ENCODE measurements at regions not wholly inside any gene's neighbourhood (a gene's known extent, or its start where the extent isn't known, plus 50 kb on each side); places are given as distances from the start of the nearest gene placed in this dataset.
A peak's percentile ranks its signal among the peaks of the same experiment; 100 is the strongest.

DNA sequence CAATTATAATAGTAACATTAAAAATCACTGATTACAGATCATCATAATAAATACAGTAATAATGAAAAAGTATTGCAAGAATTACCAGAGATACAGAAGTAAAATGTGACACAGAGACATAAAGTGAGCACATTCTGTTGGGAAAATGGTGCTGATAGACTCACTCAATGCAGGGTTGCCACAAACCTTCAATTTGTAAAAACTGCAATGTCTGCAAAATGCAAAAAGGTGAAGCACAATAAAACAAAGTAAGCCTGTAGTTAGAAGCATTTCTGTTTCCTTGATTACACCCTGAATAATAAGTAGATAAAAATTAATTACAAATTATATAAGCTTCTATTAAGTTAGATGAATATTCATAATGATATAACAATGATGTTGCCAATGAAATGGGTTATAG is 736.2 kb upstream of the CHD1 start:
- H3K9me3 ChIP-seq (ENCODE audit: control insufficient read depth, low read length), result no peaks in the 10 kb centered on the region
- H3K4me3 ChIP-seq (ENCODE audit: low read length), result no peak overlapping the region
- no peaks in the 10 kb centered on the region for H3K36me3 ChIP-seq (ENCODE audit: control insufficient read depth, insufficient read depth, low read length)
- H3K27me3 ChIP-seq (ENCODE audit: control insufficient read depth, insufficient read depth, low read length, poor library complexity, severe bottlenecking), result no peaks in the 10 kb centered on the region
- TF ChIP-seq, protein P1, sequence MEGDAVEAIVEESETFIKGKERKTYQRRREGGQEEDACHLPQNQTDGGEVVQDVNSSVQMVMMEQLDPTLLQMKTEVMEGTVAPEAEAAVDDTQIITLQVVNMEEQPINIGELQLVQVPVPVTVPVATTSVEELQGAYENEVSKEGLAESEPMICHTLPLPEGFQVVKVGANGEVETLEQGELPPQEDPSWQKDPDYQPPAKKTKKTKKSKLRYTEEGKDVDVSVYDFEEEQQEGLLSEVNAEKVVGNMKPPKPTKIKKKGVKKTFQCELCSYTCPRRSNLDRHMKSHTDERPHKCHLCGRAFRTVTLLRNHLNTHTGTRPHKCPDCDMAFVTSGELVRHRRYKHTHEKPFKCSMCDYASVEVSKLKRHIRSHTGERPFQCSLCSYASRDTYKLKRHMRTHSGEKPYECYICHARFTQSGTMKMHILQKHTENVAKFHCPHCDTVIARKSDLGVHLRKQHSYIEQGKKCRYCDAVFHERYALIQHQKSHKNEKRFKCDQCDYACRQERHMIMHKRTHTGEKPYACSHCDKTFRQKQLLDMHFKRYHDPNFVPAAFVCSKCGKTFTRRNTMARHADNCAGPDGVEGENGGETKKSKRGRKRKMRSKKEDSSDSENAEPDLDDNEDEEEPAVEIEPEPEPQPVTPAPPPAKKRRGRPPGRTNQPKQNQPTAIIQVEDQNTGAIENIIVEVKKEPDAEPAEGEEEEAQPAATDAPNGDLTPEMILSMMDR (conservative IDR thresholded peaks at IDR 0.05), result no peak
- H3K4me1 Mint-ChIP-seq, result no peaks in the 10 kb centered on the region
- H3K4me1 ChIP-seq (ENCODE audit: control insufficient read depth, insufficient read depth, low read length), result no peaks in the 10 kb centered on the region
- no peak overlapping the region for H3K9ac ChIP-seq (ENCODE audit: extremely low read depth, low read length, poor library complexity, severe bottlenecking)
- H3K27ac ChIP-seq (ENCODE audit: low read depth, low read length), result no peak overlapping the region
- no peaks in the 10 kb centered on the region for H3K36me3 Mint-ChIP-seq (ENCODE audit: low read depth)
- DNase-seq, result no peak
- no peak overlapping the region for H3K4me3 Mint-ChIP-seq
- H3K27me3 Mint-ChIP-seq (ENCODE audit: insufficient read depth), result peaks cover 6% of the 10 kb centered on the region
- H3K27ac Mint-ChIP-seq, result no peak overlapping the region
- no peaks in the 10 kb centered on the region for H3K9me3 Mint-ChIP-seq

DNA sequence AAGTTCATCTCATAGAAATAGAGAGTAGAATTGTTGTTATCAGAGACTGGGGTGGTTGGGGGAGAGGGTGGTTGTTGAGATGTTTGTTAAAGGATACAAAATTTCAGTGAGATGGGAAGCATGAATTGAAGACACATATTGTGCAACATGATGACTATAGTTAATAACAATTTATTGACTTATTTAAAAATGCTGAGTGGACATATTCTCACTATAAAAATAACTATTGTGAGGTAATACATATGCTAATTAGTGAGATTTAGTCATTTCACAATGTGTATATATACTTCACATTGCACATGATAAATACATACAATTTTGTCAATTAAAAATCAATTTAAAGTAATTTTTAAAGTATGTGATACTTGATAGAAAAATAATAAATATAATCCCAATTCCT is 722.5 kb upstream of the CHD1 start:
- no peak overlapping the region for H3K4me3 ChIP-seq (ENCODE audit: low read length)
- TF ChIP-seq, protein P1 (conservative IDR thresholded peaks at IDR 0.05), result no peak

DNA sequence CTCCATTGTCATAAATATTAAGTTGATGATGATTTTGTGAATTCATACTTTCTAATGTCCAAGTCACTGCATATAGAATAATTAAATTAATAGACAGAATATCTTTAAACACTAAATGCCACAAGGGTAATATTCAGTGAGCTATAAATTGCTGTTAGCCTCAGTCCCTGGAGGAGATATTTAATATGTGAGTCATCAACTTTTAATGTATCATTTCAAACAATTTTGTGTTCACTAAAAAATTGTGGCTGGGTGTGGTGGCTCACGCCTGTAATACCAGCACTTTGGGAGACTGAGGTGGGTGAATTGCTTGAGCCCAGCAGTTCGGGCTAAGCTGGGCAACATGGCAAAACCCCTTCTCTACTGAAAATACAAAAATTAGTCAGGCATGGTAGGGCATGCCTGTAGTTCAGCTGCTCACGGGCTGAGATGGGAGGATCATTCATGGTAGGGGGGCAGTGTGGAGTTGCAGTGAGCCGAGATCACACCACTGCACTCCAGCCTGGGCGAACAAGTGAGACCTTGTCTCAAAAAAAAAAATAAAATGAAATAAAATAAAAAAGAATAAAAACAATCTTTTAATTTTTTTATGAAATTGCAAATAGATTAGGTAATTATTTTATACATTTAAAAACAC is 717.3 kb upstream of the CHD1 start:
- no peaks in the 10 kb centered on the region for H3K4me1 Mint-ChIP-seq
- no peak overlapping the region for H3K4me3 ChIP-seq (ENCODE audit: low read length)
- no peaks in the 10 kb centered on the region for H3K36me3 ChIP-seq (ENCODE audit: control insufficient read depth, insufficient read depth, low read length)
- no peak overlapping the region for H3K27ac Mint-ChIP-seq
- no peak overlapping the region for H3K4me3 Mint-ChIP-seq
- no peaks in the 10 kb centered on the region for H3K9me3 ChIP-seq (ENCODE audit: control insufficient read depth, low read length)
- peak; percentile 46 for DNase-seq
- 67 to 82% methylated on average over 2 to 4 of the region's 5 CpGs for WGBS, 2 experiments (ENCODE audit: insufficient coverage in 1 of 2, insufficient read length in 1 of 2)
- peaks cover 2% of the 10 kb centered on the region for H3K9me3 Mint-ChIP-seq
- TF ChIP-seq, protein P1 (conservative IDR thresholded peaks at IDR 0.05), result no peak
- H3K36me3 Mint-ChIP-seq (ENCODE audit: low read depth), result no peaks in the 10 kb centered on the region
- no peaks in the 10 kb centered on the region for H3K4me1 ChIP-seq (ENCODE audit: control insufficient read depth, insufficient read depth, low read length)
- H3K27ac ChIP-seq (ENCODE audit: low read depth, low read length), result no peak overlapping the region
- no peak overlapping the region for H3K9ac ChIP-seq (ENCODE audit: extremely low read depth, low read length, poor library complexity, severe bottlenecking)
- H3K27me3 Mint-ChIP-seq (ENCODE audit: insufficient read depth), result no peaks in the 10 kb centered on the region
- H3K27me3 ChIP-seq (ENCODE audit: control insufficient read depth, insufficient read depth, low read length, poor library complexity, severe bottlenecking), result no peaks in the 10 kb centered on the region

More for the DNA sequence above, 722.5 kb upstream of the CHD1 start:
- H3K27ac Mint-ChIP-seq, result no peak overlapping the region
- H3K4me1 Mint-ChIP-seq, result no peaks in the 10 kb centered on the region
- Histone ChIP-seq H3K9me3 (ENCODE audit: control insufficient read depth, low read length) (no peaks in the 10 kb centered on the region), H3K4me1 (ENCODE audit: control insufficient read depth, insufficient read depth, low read length) (no peaks in the 10 kb centered on the region), H3K27me3 (ENCODE audit: control insufficient read depth, insufficient read depth, low read length, poor library complexity, severe bottlenecking) (no peaks in the 10 kb centered on the region), H3K27ac (ENCODE audit: low read depth, low read length) (no peak overlapping the region), H3K36me3 (ENCODE audit: control insufficient read depth, insufficient read depth, low read length) (no peaks in the 10 kb centered on the region), H3K9ac (ENCODE audit: extremely low read depth, low read length, poor library complexity, severe bottlenecking) (no peak overlapping the region)
- H3K36me3 Mint-ChIP-seq (ENCODE audit: low read depth), result no peaks in the 10 kb centered on the region
- H3K27me3 Mint-ChIP-seq (ENCODE audit: insufficient read depth), result no peaks in the 10 kb centered on the region
- DNase-seq, result no peak
- H3K4me3 Mint-ChIP-seq, result no peak overlapping the region
- no peaks in the 10 kb centered on the region for H3K9me3 Mint-ChIP-seq

Measured in endodermal cell (in vitro differentiated cells).